Type B pancreatic cell (in vitro differentiated cells): ENCODE measurements at regions not wholly inside any gene's neighbourhood (a gene's known extent, or its start where the extent isn't known, plus 50 kb on each side); places are given as distances from the start of the nearest gene placed in this dataset.

Experiments
- DNase-seq: peaks from one replicate; pipeline ENCODE4 v3.0.0; 2021; ENCODE audit warnings: mixed read lengths; ENCODE audit not compliant: unreplicated experiment; ENCODE audit errors: extremely low spot score
- H3K27ac Mint-ChIP-seq: 2 replicates; pipeline ENCODE4 v1.8.0; 2021; ENCODE audit warnings: mild to moderate bottlenecking, mixed read lengths
- H3K27me3 Mint-ChIP-seq: 2 replicates; pipeline ENCODE4 v1.8.0; 2021; ENCODE audit warnings: mixed read lengths
- H3K36me3 Mint-ChIP-seq: 2 replicates; pipeline ENCODE4 v1.8.0; 2021; ENCODE audit warnings: mixed read lengths
- H3K4me1 Mint-ChIP-seq: one replicate; pipeline ENCODE4 v1.8.0; 2021; ENCODE audit warnings: mixed read lengths; ENCODE audit not compliant: unreplicated experiment
- H3K4me3 Mint-ChIP-seq: 2 replicates; pipeline ENCODE4 v1.8.0; 2021; ENCODE audit warnings: mild to moderate bottlenecking, mixed read lengths
- H3K9me3 Mint-ChIP-seq: 2 replicates; pipeline ENCODE4 v1.8.0; 2021; ENCODE audit warnings: mixed read lengths
- CTCF ChIP-seq: fragments of 200-600 bp; sonication (generic); conservative IDR thresholded peaks from 2 replicates; pipeline ENCODE4 v1.5.0; 2021; ENCODE audit warnings: antibody characterized with exemption, mild to moderate bottlenecking

- no peaks in the 10 kb centered on the region for H3K9me3 Mint-ChIP-seq
- no peak overlapping the region for H3K4me3 Mint-ChIP-seq
- peaks cover 3% of the 10 kb centered on the region for H3K27me3 Mint-ChIP-seq
- DNase-seq: no peak
- H3K27ac Mint-ChIP-seq: no peak overlapping the region
- no peaks in the 10 kb centered on the region for H3K36me3 Mint-ChIP-seq
- no peak for TF ChIP-seq CTCF
- no peaks in the 10 kb centered on the region for H3K4me1 Mint-ChIP-seq
Measured at GRCh38 chr6:135779213-135779612, 72.3 kb upstream of the PDE7B start.

GRCh38 chr6:135780326-135780725 is 71.2 kb upstream of the PDE7B start:
- no peaks in the 10 kb centered on the region for H3K36me3 Mint-ChIP-seq
- H3K27me3 Mint-ChIP-seq: peaks cover 3% of the 10 kb centered on the region
- no peaks in the 10 kb centered on the region for H3K9me3 Mint-ChIP-seq
- H3K27ac Mint-ChIP-seq: no peak overlapping the region
- H3K4me3 Mint-ChIP-seq: no peak overlapping the region
- no peak for DNase-seq
- no peak for TF ChIP-seq CTCF
- H3K4me1 Mint-ChIP-seq: no peaks in the 10 kb centered on the region

GRCh38 chr6:135782546-135782945 is 69.0 kb upstream of the PDE7B start:
- Mint-ChIP-seq H3K9me3 (no peaks in the 10 kb centered on the region), H3K36me3 (no peaks in the 10 kb centered on the region), H3K4me1 (no peaks in the 10 kb centered on the region), H3K4me3 (no peak overlapping the region), H3K27ac (no peak overlapping the region), H3K27me3 (peaks cover 3% of the 10 kb centered on the region)
- DNase-seq: no peak
- no peak for TF ChIP-seq CTCF

GRCh38 chr6:135784507-135784906 is 67.0 kb upstream of the PDE7B start:
- no peak overlapping the region for H3K27ac Mint-ChIP-seq
- H3K27me3 Mint-ChIP-seq: peaks cover 3% of the 10 kb centered on the region
- H3K4me1 Mint-ChIP-seq: no peaks in the 10 kb centered on the region
- H3K9me3 Mint-ChIP-seq: no peaks in the 10 kb centered on the region
- TF ChIP-seq CTCF: no peak
- no peaks in the 10 kb centered on the region for H3K36me3 Mint-ChIP-seq
- no peak overlapping the region for H3K4me3 Mint-ChIP-seq
- DNase-seq: no peak

GRCh38 chr6:135789375-135790050 is 62.0 kb upstream of the PDE7B start:
- Mint-ChIP-seq H3K36me3 (no peaks in the 10 kb centered on the region), H3K27me3 (no peaks in the 10 kb centered on the region), H3K4me1 (no peaks in the 10 kb centered on the region), H3K4me3 (no peak overlapping the region), H3K9me3 (no peaks in the 10 kb centered on the region), H3K27ac (no peak overlapping the region)
- no peak for DNase-seq
- TF ChIP-seq CTCF: no peak

GRCh38 chr6:135791441-135791840 is 60.1 kb upstream of the PDE7B start:
- H3K36me3 Mint-ChIP-seq: no peaks in the 10 kb centered on the region
- no peaks in the 10 kb centered on the region for H3K27me3 Mint-ChIP-seq
- H3K4me1 Mint-ChIP-seq: no peaks in the 10 kb centered on the region
- no peak for DNase-seq
- no peak overlapping the region for H3K27ac Mint-ChIP-seq
- no peak overlapping the region for H3K4me3 Mint-ChIP-seq
- no peak for TF ChIP-seq CTCF
- no peaks in the 10 kb centered on the region for H3K9me3 Mint-ChIP-seq
